SK-N-MC (cell line): ENCODE measurements at regions not wholly inside any gene's neighbourhood (a gene's known extent, or its start where the extent isn't known, plus 50 kb on each side); places are given as distances from the start of the nearest gene placed in this dataset.

Source experiments
- DNase-seq: peaks from one replicate; pipeline ENCODE4 v3.0.0-alpha.2; 2011; ENCODE audit warnings: low read depth, low spot score
- H3K27ac ChIP-seq: fragments of 200-600 bp; sonication (generic); 2 replicates; pipeline ENCODE4 v1.5.1; 2016; ENCODE audit warnings: mixed run types
- H3K36me3 ChIP-seq: fragments of 200-600 bp; sonication (generic); 2 replicates; pipeline ENCODE4 v1.6.1; 2017; ENCODE audit warnings: antibody characterized with exemption, low read length, mixed read lengths; ENCODE audit not compliant: insufficient read depth
- H3K4me3 ChIP-seq: fragments of 200-600 bp; sonication (generic); 2 replicates; pipeline ENCODE4 v1.5.1; 2016
- H3K9ac ChIP-seq: fragments of 200-600 bp; sonication (generic); 2 replicates; pipeline ENCODE4 v1.8.0; 2017; ENCODE audit warnings: mixed run types, mixed read lengths; ENCODE audit not compliant: insufficient read length
- H3K9me3 ChIP-seq: fragments of 200-600 bp; sonication (generic); 2 replicates; pipeline ENCODE4 v1.6.1; 2017; ENCODE audit warnings: low read depth, mild to moderate bottlenecking, antibody characterized with exemption, low read length, moderate library complexity, mixed read lengths
- EZH2 ChIP-seq: fragments of 200-600 bp; sonication (generic); IDR thresholded peaks from one replicate; pipeline ENCODE4 v1.6.1; 2017; ENCODE audit warnings: antibody characterized with exemption
- FOXP2 ChIP-seq: optimal IDR thresholded peaks from 2 replicates; pipeline ENCODE3; 2011; ENCODE audit warnings: mild to moderate bottlenecking, moderate library complexity; ENCODE audit not compliant: insufficient read depth; ENCODE audit errors: extremely low read length, control extremely low read depth
- POLR2AphosphoS5 ChIP-seq: IDR thresholded peaks from 2 replicates; pipeline ENCODE4 v1.6.1; 2012; ENCODE audit warnings: mild to moderate bottlenecking, low read depth, low read length, borderline replicate concordance

- Histone ChIP-seq H3K4me3 (no peak overlapping the region), H3K9ac (no peak overlapping the region), H3K9me3 (no peaks in the 10 kb centered on the region), H3K36me3 (no peaks in the 10 kb centered on the region), H3K27ac (no peak overlapping the region)
- TF ChIP-seq EZH2: no peak
- no peak for TF ChIP-seq FOXP2
- no peak for TF ChIP-seq POLR2AphosphoS5
- no peak for DNase-seq
These were observed 986.5 kb downstream of the ROBO2 start for GRCh38 chr3:78026318-78026828.

DNA sequence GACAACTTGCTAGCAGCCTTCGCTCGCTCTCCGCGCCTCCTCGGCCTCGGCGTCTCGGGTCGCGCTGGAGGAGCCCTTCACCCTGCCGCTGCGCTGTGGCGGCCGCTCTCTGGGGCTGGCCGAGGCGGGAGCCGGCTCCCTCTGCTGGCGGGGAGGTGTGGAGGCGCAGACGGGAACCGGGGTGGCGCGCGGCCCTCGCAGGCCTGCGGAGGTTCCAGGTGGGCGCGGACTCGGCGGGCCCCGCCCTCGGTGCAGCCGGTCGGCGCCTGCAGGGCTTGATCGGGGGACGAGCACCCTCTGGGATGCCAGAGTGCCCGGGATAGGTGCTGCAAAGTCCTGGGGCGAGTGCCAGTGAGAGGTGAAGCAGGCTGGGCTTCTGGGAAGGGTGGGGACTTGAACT is 989.9 kb downstream of the ROBO2 start:
- TF ChIP-seq POLR2AphosphoS5: no peak
- no peak for TF ChIP-seq EZH2
- no peak for TF ChIP-seq FOXP2

GRCh38 chr3:78035131-78035641 is 995.3 kb downstream of the ROBO2 start:
- TF ChIP-seq POLR2AphosphoS5 (no peak), EZH2 (no peak), FOXP2 (no peak)
- H3K4me3 ChIP-seq: peak overlapping the region; percentile 65

More for the DNA sequence above, 989.9 kb downstream of the ROBO2 start:
- no peak overlapping the region for H3K27ac ChIP-seq
- DNase-seq: no peak
- no peaks in the 10 kb centered on the region for H3K36me3 ChIP-seq
- H3K9me3 ChIP-seq: no peaks in the 10 kb centered on the region
- H3K9ac ChIP-seq: no peak overlapping the region
- H3K4me3 ChIP-seq: no peak overlapping the region

DNA sequence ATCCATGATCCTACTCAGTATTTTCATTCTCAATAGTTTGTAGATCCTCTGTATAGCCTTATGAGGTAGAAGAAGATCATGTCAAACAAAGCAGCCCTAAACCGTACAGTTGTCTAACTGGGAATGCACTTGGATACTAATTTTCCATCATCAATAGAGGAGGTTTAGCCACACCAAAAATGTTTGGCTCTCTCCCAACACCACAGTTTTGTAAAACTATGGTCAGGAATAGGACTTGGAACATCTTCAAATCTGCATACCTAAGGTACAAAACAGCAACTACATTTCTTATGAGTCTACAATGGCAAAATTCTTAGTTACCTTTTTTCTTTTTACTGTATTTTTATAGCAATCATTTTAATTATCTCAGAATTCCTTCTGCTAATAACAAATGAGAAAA is 1001.6 kb downstream of the ROBO2 start:
- TF ChIP-seq POLR2AphosphoS5: no peak
- no peak for TF ChIP-seq EZH2
- no peak for TF ChIP-seq FOXP2
- Histone ChIP-seq H3K4me3 (no peak overlapping the region), H3K36me3 (no peaks in the 10 kb centered on the region), H3K9me3 (no peaks in the 10 kb centered on the region), H3K9ac (no peak overlapping the region), H3K27ac (no peak overlapping the region)
- no peak for DNase-seq

More at GRCh38 chr3:78035131-78035641, 995.3 kb downstream of the ROBO2 start:
- Histone ChIP-seq H3K9me3 (no peaks in the 10 kb centered on the region), H3K9ac (peak overlapping the region; percentile 51), H3K27ac (peak overlapping the region; percentile 31; the same call in 1 of the 2 replicates), H3K36me3 (no peaks in the 10 kb centered on the region)
- DNase-seq: no peak

DNA sequence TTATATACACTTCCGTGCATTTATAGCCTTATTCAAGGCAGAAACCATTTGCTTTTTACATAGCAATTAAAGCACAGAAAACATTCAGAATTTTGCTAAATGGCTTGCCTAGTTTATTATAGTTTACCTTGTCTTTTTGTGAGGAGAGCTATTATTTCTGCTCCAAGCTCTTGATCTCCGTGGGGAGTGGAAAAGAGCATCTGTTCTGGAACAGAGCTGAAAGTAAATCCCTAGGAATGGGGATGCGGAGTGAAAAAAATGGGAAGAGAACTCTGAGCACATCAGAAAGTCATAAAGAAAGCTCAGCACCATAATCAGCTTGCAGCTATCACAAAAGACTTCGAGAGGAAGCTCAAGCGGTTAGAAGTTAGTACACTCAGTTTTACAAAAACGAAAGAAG is 1006.7 kb downstream of the ROBO2 start:
- H3K36me3 ChIP-seq: no peaks in the 10 kb centered on the region
- DNase-seq: no peak
- H3K27ac ChIP-seq: no peak overlapping the region
- TF ChIP-seq EZH2 (no peak), FOXP2 (no peak), POLR2AphosphoS5 (no peak)
- H3K9ac ChIP-seq: no peak overlapping the region
- no peak overlapping the region for H3K4me3 ChIP-seq
- no peaks in the 10 kb centered on the region for H3K9me3 ChIP-seq

GRCh38 chr3:78048698-78049097 is 1008.8 kb downstream of the ROBO2 start:
- TF ChIP-seq EZH2: no peak
- TF ChIP-seq POLR2AphosphoS5: no peak
- TF ChIP-seq FOXP2: no peak
- Histone ChIP-seq H3K27ac (no peak overlapping the region), H3K9me3 (no peaks in the 10 kb centered on the region), H3K9ac (no peak overlapping the region), H3K36me3 (no peaks in the 10 kb centered on the region), H3K4me3 (no peak overlapping the region)
- DNase-seq: no peak

DNA sequence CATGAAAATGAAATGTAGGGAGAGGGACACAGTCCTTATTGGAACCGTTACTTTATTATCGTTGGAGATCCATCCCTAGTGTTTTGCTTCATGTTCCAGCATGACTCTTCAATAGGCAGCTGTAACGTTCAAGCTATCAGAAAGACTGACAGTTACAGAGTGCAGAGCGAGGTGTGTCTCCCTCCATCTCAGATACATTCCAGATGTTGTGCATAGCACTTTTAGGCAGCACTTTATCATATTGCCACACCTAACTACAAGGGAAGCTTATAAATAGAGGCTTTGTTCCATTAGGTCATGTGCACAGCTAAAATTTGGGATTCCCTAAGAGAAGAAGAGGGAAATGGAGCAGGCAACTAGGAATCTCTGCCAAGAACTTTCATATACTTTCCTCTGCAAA is 1009.6 kb downstream of the ROBO2 start:
- Histone ChIP-seq H3K9ac (no peak overlapping the region), H3K27ac (no peak overlapping the region), H3K36me3 (no peaks in the 10 kb centered on the region), H3K4me3 (no peak overlapping the region), H3K9me3 (no peaks in the 10 kb centered on the region)
- no peak for DNase-seq
- TF ChIP-seq POLR2AphosphoS5 (no peak), FOXP2 (no peak), EZH2 (no peak)

DNA sequence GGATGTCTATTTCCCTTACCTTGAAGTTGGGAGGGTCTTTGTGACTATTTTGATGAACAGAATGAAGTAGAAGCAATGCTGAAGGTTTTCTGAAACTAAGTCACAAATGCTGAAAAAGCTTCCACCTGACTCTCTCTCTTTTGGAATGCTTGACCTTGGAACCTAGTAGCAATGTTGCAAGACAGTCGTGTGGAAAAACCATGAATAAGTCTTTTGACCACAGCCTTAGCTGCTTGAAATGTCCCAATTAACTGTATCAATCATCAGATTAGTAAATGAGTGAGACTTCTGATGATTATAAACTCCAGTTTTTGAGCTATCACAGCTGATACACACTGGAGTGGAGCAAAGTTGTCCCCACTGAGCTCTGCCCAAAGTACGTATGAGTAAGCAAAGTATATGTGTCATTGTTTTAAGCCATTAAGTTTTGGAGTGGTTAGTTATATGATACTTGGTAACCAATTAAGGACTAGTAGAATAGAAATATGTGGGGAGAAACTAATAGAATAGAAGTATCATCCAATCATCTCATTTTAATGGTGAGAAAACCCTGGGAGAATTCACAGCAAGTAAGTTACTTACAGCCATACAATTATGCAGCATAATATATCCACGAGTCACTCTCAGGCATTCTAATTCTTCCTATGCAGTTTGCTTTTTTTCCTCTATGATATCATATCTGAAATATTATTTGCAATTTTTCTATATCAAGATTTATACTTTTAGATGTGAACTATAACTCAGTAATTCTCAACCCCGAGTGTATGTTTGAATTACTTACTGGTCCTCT is 1010.6 kb downstream of the ROBO2 start:
- no peak for DNase-seq
- Histone ChIP-seq H3K9ac (no peak overlapping the region), H3K36me3 (no peaks in the 10 kb centered on the region), H3K4me3 (no peak overlapping the region), H3K27ac (no peak overlapping the region), H3K9me3 (no peaks in the 10 kb centered on the region)
- TF ChIP-seq FOXP2 (no peak), EZH2 (no peak), POLR2AphosphoS5 (no peak)
